Mucosa of descending colon (tissue), 3 donors: ENCODE measurements at regions not wholly inside any gene's neighbourhood (a gene's known extent, or its start where the extent isn't known, plus 50 kb on each side); places are given as distances from the start of the nearest gene placed in this dataset.

Experiments
- ATAC-seq: fragments of 200-7000 bp; cut with Tn5 transposase; one replicate; pipeline ENCODE4 v1.9.1; 2020; ENCODE audit warnings: mild to moderate bottlenecking, moderate library complexity
- DNase-seq, 3 donors: peaks; one replicate each; pipeline ENCODE4 v3.0.0-alpha.2; 2020
- H3K36me3 ChIP-seq: fragments of 200-600 bp; one replicate; pipeline ENCODE4 v1.8.0; 2021; ENCODE audit warnings: low read depth, mild to moderate bottlenecking
- H3K4me1 ChIP-seq: fragments of 200-600 bp; one replicate; pipeline ENCODE4 v1.8.0; 2021; ENCODE audit warnings: low read depth, mild to moderate bottlenecking
- H3K4me3 ChIP-seq: fragments of 200-600 bp; one replicate; pipeline ENCODE4 v1.8.0; 2021; ENCODE audit warnings: mild to moderate bottlenecking
- H3K9me3 ChIP-seq: fragments of 200-600 bp; one replicate; pipeline ENCODE4 v1.8.0; 2021; ENCODE audit warnings: mild to moderate bottlenecking
- intact Hi-C, 2 donors: fragments of 100-400 bp; cut with DNase I in 1 of 2; cut with micrococcal nuclease in 1 of 2; formaldehyde crosslinking; loops; one replicate each; pipeline versions ENCODE4 v1.11.0 to v1.11.1; 2022; cut with DNase I, micrococcal nuclease
- TF ChIP-seq, protein P1 (sequence below): fragments of 200-600 bp; IDR thresholded peaks from one replicate; pipeline ENCODE4 v1.8.0; 2022; ENCODE audit warnings: antibody characterized with exemption, mild to moderate bottlenecking
- donor health status: DM: no; HTN: no; CAD: no; lungs with moderate emphysema.
- donor health status: DM: no; HTN: no; CAD: no.
- donor health status: DM: no; HTN: yes; CAD: no.

DNA sequence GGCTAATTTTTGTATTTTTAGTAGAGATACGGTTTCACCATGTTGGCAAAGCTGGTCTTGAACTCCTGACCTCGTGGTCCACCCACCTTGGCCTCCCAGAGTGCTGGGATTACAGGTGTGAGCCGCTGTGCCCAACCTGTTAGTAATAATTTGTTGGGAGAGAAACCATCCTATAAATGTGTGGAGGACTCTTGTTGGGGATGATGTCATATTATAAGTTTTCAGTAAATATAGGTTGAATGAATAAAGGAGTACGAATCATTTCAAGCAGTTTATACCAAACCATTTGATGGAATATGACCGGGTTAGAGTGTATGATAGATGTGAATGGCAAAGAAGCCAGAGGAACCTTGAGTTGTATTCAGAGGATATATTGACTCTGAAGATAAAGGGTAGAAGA is 240.8 kb downstream of the SAMD5 start:
- no peaks in the 10 kb centered on the region for H3K36me3 ChIP-seq
- H3K4me3 ChIP-seq, result no peak overlapping the region
- H3K4me1 ChIP-seq, result no peaks in the 10 kb centered on the region
- H3K9me3 ChIP-seq, result no peaks in the 10 kb centered on the region
- no peak for ATAC-seq
- DNase-seq, result no peak
- intact Hi-C loops, result no loop called here
- TF ChIP-seq, protein P1, sequence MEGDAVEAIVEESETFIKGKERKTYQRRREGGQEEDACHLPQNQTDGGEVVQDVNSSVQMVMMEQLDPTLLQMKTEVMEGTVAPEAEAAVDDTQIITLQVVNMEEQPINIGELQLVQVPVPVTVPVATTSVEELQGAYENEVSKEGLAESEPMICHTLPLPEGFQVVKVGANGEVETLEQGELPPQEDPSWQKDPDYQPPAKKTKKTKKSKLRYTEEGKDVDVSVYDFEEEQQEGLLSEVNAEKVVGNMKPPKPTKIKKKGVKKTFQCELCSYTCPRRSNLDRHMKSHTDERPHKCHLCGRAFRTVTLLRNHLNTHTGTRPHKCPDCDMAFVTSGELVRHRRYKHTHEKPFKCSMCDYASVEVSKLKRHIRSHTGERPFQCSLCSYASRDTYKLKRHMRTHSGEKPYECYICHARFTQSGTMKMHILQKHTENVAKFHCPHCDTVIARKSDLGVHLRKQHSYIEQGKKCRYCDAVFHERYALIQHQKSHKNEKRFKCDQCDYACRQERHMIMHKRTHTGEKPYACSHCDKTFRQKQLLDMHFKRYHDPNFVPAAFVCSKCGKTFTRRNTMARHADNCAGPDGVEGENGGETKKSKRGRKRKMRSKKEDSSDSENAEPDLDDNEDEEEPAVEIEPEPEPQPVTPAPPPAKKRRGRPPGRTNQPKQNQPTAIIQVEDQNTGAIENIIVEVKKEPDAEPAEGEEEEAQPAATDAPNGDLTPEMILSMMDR, result no peak

DNA sequence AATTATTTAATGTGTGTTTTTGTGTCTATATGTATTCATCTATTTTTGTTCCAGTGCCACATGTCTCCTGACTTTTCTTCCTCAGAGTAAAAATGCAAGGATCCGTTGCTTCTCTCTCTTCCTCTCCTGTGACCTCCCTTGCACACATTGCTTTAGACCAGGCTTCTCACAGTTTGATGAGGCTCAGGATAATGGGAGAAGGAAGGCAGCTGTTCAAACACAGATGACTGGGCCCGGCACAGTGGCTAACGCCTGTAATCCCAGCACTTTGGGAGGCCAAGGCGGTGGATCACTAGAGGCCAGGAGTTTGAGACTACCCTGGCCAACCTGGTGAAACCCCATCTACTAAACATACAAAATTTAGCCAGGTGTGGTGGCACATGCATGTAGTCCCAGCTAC is 241.9 kb downstream of the SAMD5 start:
- DNase-seq (no peak), ATAC-seq (no peak)
- no peaks in the 10 kb centered on the region for H3K36me3 ChIP-seq
- intact Hi-C loops, result no loop called here
- TF ChIP-seq, protein P1, result no peak
- H3K4me3 ChIP-seq, result no peak overlapping the region
- no peaks in the 10 kb centered on the region for H3K4me1 ChIP-seq
- no peaks in the 10 kb centered on the region for H3K9me3 ChIP-seq

DNA sequence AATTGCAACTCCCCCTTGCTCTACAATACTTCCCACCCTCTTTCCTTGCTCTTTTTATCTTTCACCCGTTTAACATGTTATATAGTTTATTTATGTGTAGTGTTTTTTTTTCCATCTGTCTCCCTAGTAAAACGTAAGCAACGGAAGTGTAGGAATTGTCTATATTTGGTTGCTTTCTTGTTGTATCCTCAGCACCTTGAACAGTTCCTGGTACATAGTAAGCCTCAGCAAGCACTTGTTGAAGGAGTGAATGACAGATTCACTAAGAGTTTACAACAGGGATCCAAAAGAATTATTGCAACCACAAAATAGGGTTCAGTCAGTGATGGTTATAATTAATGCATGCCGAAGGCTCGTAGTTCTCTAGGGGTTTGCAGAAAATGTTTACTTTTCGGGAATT is 242.7 kb downstream of the SAMD5 start:
- Histone ChIP-seq H3K4me3 (no peak overlapping the region), H3K4me1 (no peaks in the 10 kb centered on the region), H3K9me3 (no peaks in the 10 kb centered on the region), H3K36me3 (no peaks in the 10 kb centered on the region)
- intact Hi-C loops, result no loop called here
- TF ChIP-seq, protein P1, result no peak
- ATAC-seq (no peak), DNase-seq (no peak)

DNA sequence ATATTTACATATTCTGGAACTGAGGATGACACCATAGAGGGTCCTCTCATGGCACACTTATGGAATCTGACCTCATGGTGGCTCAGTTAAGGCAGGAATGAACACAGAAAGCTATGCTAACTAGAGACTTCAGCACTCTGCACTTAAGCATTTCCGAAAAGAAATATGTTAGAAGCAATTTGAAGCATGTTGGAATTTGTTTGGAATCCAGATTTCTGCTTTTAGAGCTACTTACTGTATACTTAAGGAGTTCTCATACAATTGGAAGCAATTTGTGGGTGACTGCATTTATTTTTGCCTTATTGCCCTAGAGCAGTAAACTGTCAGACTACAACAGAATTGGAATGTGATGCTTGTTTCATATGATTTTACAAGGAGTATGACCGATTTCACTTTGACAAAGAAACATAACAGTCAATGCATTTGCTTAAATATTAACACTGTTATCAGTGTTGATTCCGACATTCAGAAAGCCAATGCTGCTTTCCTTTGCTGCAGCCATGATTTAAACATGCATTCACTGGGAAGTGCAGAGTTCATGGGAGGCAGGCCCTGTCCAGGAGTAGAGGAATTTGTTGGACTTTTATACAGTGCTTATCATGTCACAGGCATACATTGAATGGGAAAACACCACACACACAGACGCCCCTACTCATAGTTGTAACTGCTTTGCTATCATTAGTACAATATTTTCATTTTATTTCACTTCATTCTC is 244.4 kb downstream of the SAMD5 start:
- Histone ChIP-seq H3K4me3 (no peak overlapping the region), H3K4me1 (no peaks in the 10 kb centered on the region), H3K9me3 (no peaks in the 10 kb centered on the region), H3K36me3 (no peaks in the 10 kb centered on the region)
- TF ChIP-seq, protein P1, result no peak
- ATAC-seq (peak; percentile 19), DNase-seq (no peak)
- intact Hi-C loops, result no loop called here

DNA sequence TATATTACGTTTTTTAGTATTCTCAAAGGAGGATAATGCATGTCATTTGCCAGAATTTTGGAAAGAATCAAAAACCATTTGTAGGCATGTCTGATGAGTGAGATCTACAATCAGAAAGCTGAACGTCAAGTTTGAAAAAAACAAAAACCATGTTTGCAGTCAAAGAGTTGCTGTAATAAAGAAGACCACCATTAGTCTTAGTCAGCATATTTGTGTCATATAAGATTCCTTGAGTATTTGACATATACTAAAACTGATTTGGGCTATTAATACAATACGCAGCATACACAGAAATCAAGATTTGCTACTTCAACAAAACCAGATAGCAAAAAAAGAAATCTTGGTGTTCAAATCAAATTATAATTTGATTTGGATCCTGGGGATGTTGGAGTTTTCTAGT is 247.5 kb downstream of the SAMD5 start:
- Histone ChIP-seq H3K4me1 (no peaks in the 10 kb centered on the region), H3K4me3 (no peak overlapping the region), H3K9me3 (no peaks in the 10 kb centered on the region), H3K36me3 (no peaks in the 10 kb centered on the region)
- ATAC-seq (no peak), DNase-seq (no peak)
- intact Hi-C loops, result no loop called here
- TF ChIP-seq, protein P1, result no peak

DNA sequence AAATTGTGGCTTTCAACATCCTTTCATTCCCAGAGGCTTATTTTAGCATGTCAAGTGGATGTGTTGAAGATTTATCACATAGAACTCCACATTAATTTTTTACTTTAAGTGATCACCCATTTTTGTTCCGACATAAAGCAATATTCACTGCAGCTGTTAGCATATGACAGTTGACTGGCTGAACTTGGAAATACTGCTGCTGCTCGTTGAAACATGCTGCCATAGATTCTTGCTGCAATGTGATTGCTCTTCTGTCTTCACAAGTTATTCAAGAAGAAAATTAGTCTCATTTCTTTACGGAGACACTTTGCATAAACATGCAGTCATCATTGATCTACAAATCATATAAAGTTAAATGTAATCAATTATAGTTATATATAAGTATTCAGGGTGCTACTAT is 248.4 kb downstream of the SAMD5 start:
- DNase-seq, result no peak

More for the DNA sequence above, 248.4 kb downstream of the SAMD5 start:
- intact Hi-C loops, result no loop called here
- H3K36me3 ChIP-seq, result no peaks in the 10 kb centered on the region
- H3K4me3 ChIP-seq, result no peak overlapping the region
- H3K4me1 ChIP-seq, result no peaks in the 10 kb centered on the region
- no peak for ATAC-seq
- H3K9me3 ChIP-seq, result no peaks in the 10 kb centered on the region
- TF ChIP-seq, protein P1, result no peak
